Skeletal muscle tissue (tissue), 3 donors: ENCODE measurements at regions not wholly inside any gene's neighbourhood (a gene's known extent, or its start where the extent isn't known, plus 50 kb on each side); places are given as distances from the start of the nearest gene placed in this dataset.
"Not testable (repeated sequence)": the region's sequence is repeated elsewhere in the genome, so short reads cannot be mapped to it uniquely, and the experiment has no call there.

Experiments
- H3K27ac ChIP-seq: one replicate; pipeline ENCODE4 v1.7.0; 2013; ENCODE audit warnings: mild to moderate bottlenecking, low read depth, low read length, inconsistent platforms
- H3K27me3 ChIP-seq, 3 donors: one replicate each; pipeline ENCODE4 v1.7.0; 2013; ENCODE audit warnings: low read length in 3 of 3; ENCODE audit not compliant: control insufficient read depth in 3 of 3, insufficient read depth in 3 of 3
- H3K36me3 ChIP-seq, 3 donors: one replicate each; pipeline ENCODE4 v1.7.0; 2013; ENCODE audit warnings: low read length in 3 of 3; ENCODE audit not compliant: control insufficient read depth in 3 of 3, insufficient read depth in 3 of 3
- H3K4me1 ChIP-seq, 3 donors: one replicate each; pipeline ENCODE4 v1.7.0; 2013; ENCODE audit warnings: low read length in 3 of 3, mild to moderate bottlenecking in 3 of 3; ENCODE audit not compliant: control insufficient read depth in 3 of 3, insufficient read depth in 3 of 3
- H3K4me3 ChIP-seq, 3 donors: one replicate each; pipeline ENCODE4 v1.7.0; 2013; ENCODE audit warnings: low read length in 3 of 3
- H3K9ac ChIP-seq, 3 donors: one replicate each; pipeline ENCODE4 v1.7.0; 2013; ENCODE audit warnings: low read length in 3 of 3, mild to moderate bottlenecking in 3 of 3, moderate library complexity in 2 of 3, low read depth in 1 of 3
- H3K9me3 ChIP-seq, 3 donors: one replicate each; pipeline ENCODE4 v1.7.0; 2013; ENCODE audit warnings: low read length in 3 of 3; ENCODE audit not compliant: control insufficient read depth in 3 of 3
- donor health status: Osteomylitis.

- no peaks in the 10 kb centered on the region for H3K36me3 ChIP-seq
- H3K4me3 ChIP-seq: no peak overlapping the region
- no peaks in the 10 kb centered on the region for H3K4me1 ChIP-seq
- H3K27ac ChIP-seq: no peak overlapping the region
- no peaks in the 10 kb centered on the region for H3K9me3 ChIP-seq
- H3K9ac ChIP-seq: no peak overlapping the region
- H3K27me3 ChIP-seq: no peaks in the 10 kb centered on the region
These were observed 1156.3 kb upstream of the SEL1L start for GRCh38 chr14:82689948-82690347.

GRCh38 chr14:82691191-82691590 lies 1157.5 kb upstream of the SEL1L start:
- H3K36me3 ChIP-seq, H3K27me3 ChIP-seq, H3K9me3 ChIP-seq, H3K9ac ChIP-seq, H3K4me3 ChIP-seq, H3K4me1 ChIP-seq, H3K27ac ChIP-seq: not testable (repeated sequence)

- no peaks in the 10 kb centered on the region for H3K27me3 ChIP-seq
- H3K36me3 ChIP-seq: no peaks in the 10 kb centered on the region
- no peak overlapping the region for H3K4me3 ChIP-seq
- no peak overlapping the region for H3K9ac ChIP-seq
- H3K9me3 ChIP-seq: no peaks in the 10 kb centered on the region
- H3K4me1 ChIP-seq: no peaks in the 10 kb centered on the region
- no peak overlapping the region for H3K27ac ChIP-seq
These were observed 1161.2 kb upstream of the SEL1L start for GRCh38 chr14:82694820-82695219.

- H3K27me3 ChIP-seq: no peaks in the 10 kb centered on the region
- no peaks in the 10 kb centered on the region for H3K36me3 ChIP-seq
- no peak overlapping the region for H3K4me3 ChIP-seq
- no peak overlapping the region for H3K27ac ChIP-seq
- no peaks in the 10 kb centered on the region for H3K4me1 ChIP-seq
- H3K9ac ChIP-seq: no peak overlapping the region
- H3K9me3 ChIP-seq: peaks cover 0 to 2% (median 0%) of the 10 kb centered on the region in 3 donors
These were observed 1170.6 kb upstream of the SEL1L start for GRCh38 chr14:82704218-82704617.

GRCh38 chr14:82710267-82710841 lies 1176.7 kb upstream of the SEL1L start:
- Histone ChIP-seq H3K9ac (no peak overlapping the region), H3K9me3 (no peaks in the 10 kb centered on the region), H3K36me3 (no peaks in the 10 kb centered on the region), H3K4me3 (no peak overlapping the region), H3K27me3 (no peaks in the 10 kb centered on the region), H3K4me1 (no peaks in the 10 kb centered on the region), H3K27ac (no peak overlapping the region)

GRCh38 chr14:82719617-82720016 lies 1186.0 kb upstream of the SEL1L start:
- no peaks in the 10 kb centered on the region for H3K27me3 ChIP-seq
- H3K4me3 ChIP-seq: no peak overlapping the region
- no peaks in the 10 kb centered on the region for H3K9me3 ChIP-seq
- H3K9ac ChIP-seq: no peak overlapping the region
- no peaks in the 10 kb centered on the region for H3K36me3 ChIP-seq
- no peak overlapping the region for H3K27ac ChIP-seq
- H3K4me1 ChIP-seq: no peaks in the 10 kb centered on the region

- no peaks in the 10 kb centered on the region for H3K27me3 ChIP-seq
These were observed 1186.8 kb upstream of the SEL1L start for GRCh38 chr14:82720431-82720830.

GRCh38 chr14:82720946-82721345 lies 1187.3 kb upstream of the SEL1L start:
- no peak overlapping the region for H3K4me3 ChIP-seq
- no peak overlapping the region for H3K9ac ChIP-seq
- H3K4me1 ChIP-seq: no peaks in the 10 kb centered on the region
- H3K27me3 ChIP-seq: no peaks in the 10 kb centered on the region
- no peak overlapping the region for H3K27ac ChIP-seq
- H3K36me3 ChIP-seq: no peaks in the 10 kb centered on the region
- H3K9me3 ChIP-seq: no peaks in the 10 kb centered on the region

More at GRCh38 chr14:82720431-82720830, 1186.8 kb upstream of the SEL1L start:
- Histone ChIP-seq H3K4me3 (no peak overlapping the region), H3K36me3 (no peaks in the 10 kb centered on the region), H3K4me1 (no peaks in the 10 kb centered on the region), H3K9ac (peak overlapping the region in 1 of 3 donors; percentile 19), H3K27ac (no peak overlapping the region), H3K9me3 (no peaks in the 10 kb centered on the region)

- Histone ChIP-seq H3K4me3 (no peak overlapping the region), H3K9ac (no peak overlapping the region), H3K9me3 (no peaks in the 10 kb centered on the region), H3K27me3 (no peaks in the 10 kb centered on the region), H3K36me3 (no peaks in the 10 kb centered on the region), H3K27ac (no peak overlapping the region), H3K4me1 (no peaks in the 10 kb centered on the region)
These were observed 1190.7 kb upstream of the SEL1L start for GRCh38 chr14:82724316-82724715.

GRCh38 chr14:82725213-82725612 lies 1191.6 kb upstream of the SEL1L start:
- Histone ChIP-seq H3K27me3 (no peaks in the 10 kb centered on the region), H3K9ac (no peak overlapping the region), H3K36me3 (no peaks in the 10 kb centered on the region), H3K27ac (peak overlapping the region; percentile 5), H3K4me1 (no peaks in the 10 kb centered on the region), H3K4me3 (no peak overlapping the region), H3K9me3 (no peaks in the 10 kb centered on the region)

- no peak overlapping the region for H3K27ac ChIP-seq
- no peaks in the 10 kb centered on the region for H3K4me1 ChIP-seq
- H3K36me3 ChIP-seq: no peaks in the 10 kb centered on the region
- H3K9ac ChIP-seq: no peak overlapping the region
- H3K9me3 ChIP-seq: no peaks in the 10 kb centered on the region
- H3K4me3 ChIP-seq: no peak overlapping the region
- no peaks in the 10 kb centered on the region for H3K27me3 ChIP-seq
These were observed 1197.9 kb upstream of the SEL1L start for GRCh38 chr14:82731526-82731925.
